Mucosa of rectum (tissue), 2 donors: ENCODE measurements at regions not wholly inside any gene's neighbourhood (a gene's known extent, or its start where the extent isn't known, plus 50 kb on each side); places are given as distances from the start of the nearest gene placed in this dataset.

Source experiments
- H3K27ac ChIP-seq, 2 donors: one replicate each; pipeline ENCODE4 v1.7.0; 2013; ENCODE audit warnings: inconsistent platforms in 2 of 2, low read depth in 2 of 2, low read length in 2 of 2
- H3K27me3 ChIP-seq, 2 donors: one replicate each; pipeline ENCODE4 v1.7.0; 2013; ENCODE audit warnings: low read length in 2 of 2; ENCODE audit not compliant: control insufficient read depth in 2 of 2, insufficient read depth in 2 of 2
- H3K36me3 ChIP-seq, 2 donors: one replicate each; pipeline ENCODE4 v1.7.0; 2013; ENCODE audit warnings: low read length in 2 of 2; ENCODE audit not compliant: control insufficient read depth in 2 of 2, insufficient read depth in 2 of 2
- H3K4me1 ChIP-seq, 2 donors: one replicate each; pipeline ENCODE4 v1.7.0; 2013; ENCODE audit warnings: low read length in 2 of 2, mild to moderate bottlenecking in 1 of 2; ENCODE audit not compliant: control insufficient read depth in 2 of 2, insufficient read depth in 2 of 2
- H3K4me3 ChIP-seq, 2 donors: one replicate each; pipeline ENCODE4 v1.7.0; 2013; ENCODE audit warnings: low read length in 2 of 2
- H3K9ac ChIP-seq, 2 donors: one replicate each; pipeline ENCODE4 v1.7.0; 2013; ENCODE audit warnings: low read length in 2 of 2, low read depth in 1 of 2, mild to moderate bottlenecking in 1 of 2
- H3K9me3 ChIP-seq, 2 donors: one replicate each; pipeline ENCODE4 v1.7.0; 2013; ENCODE audit warnings: low read length in 2 of 2; ENCODE audit not compliant: control insufficient read depth in 2 of 2
- donor health status: healthy.
- donor health status: Normal muscosa, but diverticular disease.

DNA sequence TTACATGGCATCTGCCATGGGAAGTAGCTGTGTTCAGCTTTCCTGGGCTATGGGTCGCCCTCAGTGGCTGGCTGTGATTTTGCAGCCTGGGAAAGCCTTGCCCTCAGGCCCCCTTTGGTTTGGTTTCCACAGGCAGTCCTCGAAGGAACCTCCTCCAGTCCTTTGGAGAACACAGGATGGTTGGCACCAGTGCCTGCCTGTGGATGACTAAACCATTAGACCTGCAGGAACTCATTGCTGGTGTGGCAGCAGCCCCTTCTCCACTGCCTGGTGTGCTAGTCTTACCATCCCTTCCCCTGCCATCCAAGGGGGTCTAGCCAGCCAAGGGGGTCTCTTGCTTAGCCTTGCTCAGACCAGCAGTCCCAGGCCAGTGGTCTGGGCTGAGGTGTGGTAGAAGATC is 71.4 kb upstream of the PJA1 start:
- Histone ChIP-seq H3K27ac (no peak overlapping the region), H3K9me3 (no peaks in the 10 kb centered on the region), H3K27me3 (no peaks in the 10 kb centered on the region), H3K4me3 (no peak overlapping the region), H3K36me3 (no peaks in the 10 kb centered on the region), H3K4me1 (no peaks in the 10 kb centered on the region), H3K9ac (no peak overlapping the region)

- no peak overlapping the region for H3K9ac ChIP-seq
Measured at GRCh38 chrX:69234624-69235023, 69.4 kb upstream of the PJA1 start.

GRCh38 chrX:69232945-69233344 is 67.7 kb upstream of the PJA1 start:
- Histone ChIP-seq H3K36me3 (no peaks in the 10 kb centered on the region), H3K4me3 (no peak overlapping the region), H3K9ac (no peak overlapping the region), H3K4me1 (no peaks in the 10 kb centered on the region), H3K9me3 (no peaks in the 10 kb centered on the region), H3K27me3 (peaks cover 0 to 9% of the 10 kb centered on the region in 2 donors), H3K27ac (no peak overlapping the region)

More at GRCh38 chrX:69234624-69235023, 69.4 kb upstream of the PJA1 start:
- Histone ChIP-seq H3K4me1 (no peaks in the 10 kb centered on the region), H3K36me3 (no peaks in the 10 kb centered on the region), H3K27me3 (peaks cover 0 to 9% of the 10 kb centered on the region in 2 donors), H3K4me3 (no peak overlapping the region), H3K27ac (no peak overlapping the region), H3K9me3 (no peaks in the 10 kb centered on the region)

DNA sequence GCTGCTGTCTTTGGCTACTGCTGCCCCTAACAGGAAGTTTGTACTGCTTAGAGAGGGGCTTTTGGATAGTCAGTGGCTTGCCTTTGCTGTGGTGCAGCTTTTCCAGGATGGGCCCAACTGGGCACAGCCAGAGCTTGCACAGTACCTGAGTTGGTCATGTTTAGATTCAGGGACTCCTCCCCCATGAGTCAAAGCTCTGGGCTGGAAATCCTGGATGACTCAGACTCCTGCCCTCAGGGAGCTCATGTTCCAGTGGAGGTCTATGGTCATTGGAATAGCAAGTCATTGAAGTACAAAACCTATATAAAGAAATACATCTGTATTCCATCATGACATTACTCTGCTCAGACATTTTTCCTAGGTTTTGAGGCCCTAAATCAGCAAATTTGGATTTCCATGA is 66.7 kb upstream of the PJA1 start:
- H3K4me1 ChIP-seq: no peaks in the 10 kb centered on the region
- H3K4me3 ChIP-seq: no peak overlapping the region
- H3K36me3 ChIP-seq: no peaks in the 10 kb centered on the region
- H3K9ac ChIP-seq: no peak overlapping the region
- no peaks in the 10 kb centered on the region for H3K9me3 ChIP-seq
- H3K27me3 ChIP-seq: peaks cover 2 to 9% of the 10 kb centered on the region in 2 donors
- no peak overlapping the region for H3K27ac ChIP-seq

- H3K4me3 ChIP-seq: no peak overlapping the region
- H3K4me1 ChIP-seq: no peaks in the 10 kb centered on the region
- H3K27ac ChIP-seq: no peak overlapping the region
- no peaks in the 10 kb centered on the region for H3K9me3 ChIP-seq
- H3K27me3 ChIP-seq: peaks cover 3 to 9% of the 10 kb centered on the region in 2 donors
- H3K9ac ChIP-seq: no peak overlapping the region
- H3K36me3 ChIP-seq: no peaks in the 10 kb centered on the region
Measured at GRCh38 chrX:69229436-69229835, 64.2 kb upstream of the PJA1 start.

GRCh38 chrX:69228732-69229131 is 63.5 kb upstream of the PJA1 start:
- H3K36me3 ChIP-seq: no peaks in the 10 kb centered on the region
- no peak overlapping the region for H3K9ac ChIP-seq
- H3K9me3 ChIP-seq: no peaks in the 10 kb centered on the region
- no peak overlapping the region for H3K4me3 ChIP-seq
- H3K27me3 ChIP-seq: peaks cover 3 to 9% of the 10 kb centered on the region in 2 donors
- H3K4me1 ChIP-seq: no peaks in the 10 kb centered on the region
- no peak overlapping the region for H3K27ac ChIP-seq

DNA sequence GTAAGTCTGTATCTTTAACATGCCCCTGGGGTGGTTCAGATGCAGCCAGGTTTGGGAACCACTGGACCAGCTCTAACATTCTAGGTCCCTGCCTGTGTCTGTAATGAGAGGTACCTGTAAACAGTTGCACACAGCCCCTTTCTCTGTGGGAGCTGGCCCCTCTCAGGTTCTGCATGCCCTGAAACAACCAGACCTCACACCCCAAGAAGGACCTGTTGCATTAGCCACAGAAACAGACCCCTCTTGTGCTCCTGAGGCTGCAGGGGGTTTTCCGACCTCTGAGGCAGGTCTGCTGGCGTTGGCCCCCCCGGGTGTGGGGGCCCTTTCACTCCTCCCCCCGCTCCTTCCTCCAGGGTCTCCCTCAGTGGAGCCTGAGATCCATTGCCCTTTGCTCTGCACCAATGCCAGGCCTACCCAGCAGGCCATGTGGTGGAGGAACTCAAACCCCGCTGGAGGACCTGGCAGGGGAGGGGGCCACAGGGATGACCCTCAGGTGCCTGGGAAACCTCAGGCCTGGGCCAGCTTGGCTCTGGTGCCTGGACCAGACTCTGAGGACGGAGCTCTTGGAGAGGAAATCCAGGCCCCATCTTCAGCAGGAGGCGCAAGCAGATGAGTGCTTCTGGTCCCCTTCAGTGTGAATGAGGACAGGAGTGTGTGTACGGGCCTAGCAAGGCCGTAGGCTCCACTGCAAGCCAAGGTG is 61.4 kb upstream of the PJA1 start:
- no peaks in the 10 kb centered on the region for H3K9me3 ChIP-seq
- peaks cover 3 to 9% of the 10 kb centered on the region in 2 donors for H3K27me3 ChIP-seq
- H3K4me1 ChIP-seq: no peaks in the 10 kb centered on the region
- H3K36me3 ChIP-seq: no peaks in the 10 kb centered on the region
- no peak overlapping the region for H3K9ac ChIP-seq
- H3K27ac ChIP-seq: no peak overlapping the region
- no peak overlapping the region for H3K4me3 ChIP-seq

DNA sequence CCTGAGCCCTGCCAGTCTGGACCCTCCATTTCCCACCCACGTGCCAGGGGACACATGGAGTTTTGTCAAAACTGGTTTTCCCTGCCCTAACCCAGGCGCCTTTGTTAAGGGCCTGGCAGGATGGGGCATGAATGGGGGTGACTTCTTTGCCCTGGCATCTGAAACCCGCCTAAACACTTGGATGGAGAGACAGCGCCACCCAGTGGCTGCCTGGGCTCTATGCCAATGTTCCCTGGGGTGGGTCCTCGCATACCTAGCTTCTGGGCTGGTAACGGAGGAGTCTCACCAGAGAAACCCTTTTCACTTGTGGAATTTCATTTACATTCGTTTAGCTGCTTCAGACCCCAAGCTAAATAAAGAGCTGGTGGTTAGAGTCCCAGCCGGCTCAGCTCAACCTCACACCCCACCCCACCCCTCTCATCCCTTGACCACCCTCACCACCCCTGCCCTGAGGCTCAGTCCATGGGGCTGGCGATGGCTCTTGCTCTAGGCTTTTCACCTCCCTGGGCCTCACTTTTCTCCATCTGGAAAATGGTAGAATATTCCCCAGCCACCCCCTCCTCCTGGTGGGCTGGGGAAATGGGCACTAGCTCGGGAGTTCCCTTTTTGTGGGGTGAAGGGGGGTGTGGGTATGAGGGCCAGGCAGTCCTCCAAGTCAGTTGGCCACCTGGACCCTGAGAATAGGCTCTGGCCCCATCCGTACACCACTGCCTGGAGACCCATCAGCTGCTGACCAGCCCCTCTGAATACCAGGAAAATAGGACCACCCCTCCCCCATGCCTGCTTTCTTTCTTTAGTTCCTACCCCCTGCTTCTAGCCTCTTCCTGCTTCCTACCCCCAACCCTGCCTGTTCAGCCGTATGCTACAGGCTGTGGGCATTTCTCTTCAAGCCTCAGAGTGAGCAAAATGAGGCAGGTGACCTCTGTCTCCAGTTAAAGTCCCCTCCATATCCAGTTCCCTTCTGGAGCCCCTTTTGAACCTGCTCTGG is 57.1 kb upstream of the PJA1 start:
- Histone ChIP-seq H3K27me3 (peaks cover 0 to 5% of the 10 kb centered on the region in 2 donors), H3K4me1 (no peaks in the 10 kb centered on the region), H3K36me3 (no peaks in the 10 kb centered on the region), H3K27ac (no peak overlapping the region), H3K9ac (peak overlapping the region in 1 of 2 donors; percentile 24), H3K9me3 (no peaks in the 10 kb centered on the region), H3K4me3 (no peak overlapping the region)

DNA sequence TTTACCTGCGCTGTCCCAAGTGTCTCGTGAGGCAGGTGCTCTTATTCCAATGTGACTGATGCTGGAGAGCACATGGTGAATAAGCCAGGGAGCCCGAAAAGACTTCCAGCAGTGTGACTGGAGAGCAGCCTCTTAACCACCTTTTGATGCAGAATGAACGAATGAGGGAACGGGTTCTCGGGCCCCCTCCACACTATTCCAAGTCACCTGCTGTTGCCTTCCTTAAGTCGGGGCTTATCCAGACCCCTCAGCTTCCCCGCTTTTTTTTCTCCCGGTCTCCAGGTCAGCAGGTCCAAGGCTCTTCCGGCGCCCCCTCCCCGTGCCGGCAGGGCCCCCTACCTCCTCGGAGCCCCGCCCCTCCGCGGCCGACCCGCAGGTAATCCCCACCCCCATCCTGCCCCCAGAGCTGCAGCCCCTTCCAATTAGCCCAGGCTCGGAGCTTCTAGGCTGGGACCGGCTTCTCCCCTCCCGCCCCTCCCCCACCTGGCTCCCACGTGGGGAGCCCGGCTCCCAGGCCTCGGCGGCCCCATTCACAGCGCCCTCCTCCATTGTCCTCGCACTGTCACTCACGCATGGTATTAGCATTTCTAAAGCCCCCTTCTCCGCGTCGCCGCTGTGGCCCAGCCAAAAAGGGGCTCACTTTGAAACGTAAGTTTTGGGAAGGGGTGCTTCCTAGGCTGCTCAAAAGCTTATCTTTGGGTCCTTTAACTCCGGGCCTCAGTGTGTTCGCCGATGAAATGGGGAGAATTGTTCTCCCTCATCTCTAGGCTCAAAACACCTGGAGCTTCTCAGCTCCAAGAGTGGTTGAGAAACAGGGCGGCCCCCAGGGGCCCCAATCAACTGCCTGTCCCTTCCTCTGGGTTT is 56.2 kb upstream of the PJA1 start:
- Histone ChIP-seq H3K27me3 (peaks cover 0 to 2% of the 10 kb centered on the region in 2 donors), H3K4me1 (no peaks in the 10 kb centered on the region), H3K27ac (no peak overlapping the region), H3K36me3 (no peaks in the 10 kb centered on the region), H3K9me3 (no peaks in the 10 kb centered on the region), H3K4me3 (no peak overlapping the region), H3K9ac (peak overlapping the region in 1 of 2 donors; percentile 24)
